GM12891 (cell line): ENCODE measurements at regions not wholly inside any gene's neighbourhood (a gene's known extent, or its start where the extent isn't known, plus 50 kb on each side); places are given as distances from the start of the nearest gene placed in this dataset.
"Not testable (repeated sequence)": the region's sequence is repeated elsewhere in the genome, so short reads cannot be mapped to it uniquely, and the experiment has no call there.

ENCODE experiments used
- POLR2A ChIP-seq: IDR thresholded peaks from 2 replicates; pipeline ENCODE4 v1.6.1; 2011; ENCODE audit warnings: low read depth, low read length, control low read depth
- POLR2AphosphoS5 ChIP-seq: IDR thresholded peaks from 2 replicates; pipeline ENCODE4 v1.6.1; 2011; ENCODE audit warnings: low read depth, low read length, control low read depth
- TAF1 ChIP-seq: IDR thresholded peaks from 2 replicates; pipeline ENCODE4 v1.6.1; 2011; ENCODE audit warnings: low read depth, low read length, control low read depth

- TF ChIP-seq POLR2AphosphoS5, TAF1, POLR2A: not testable (repeated sequence)
Measured at GRCh38 chrX:87972121-87972520, 454.5 kb downstream of the KLHL4 start.
